Activated CD8-positive, alpha-beta T cell treated with anti-CD3 and anti-CD28 coated beads for 36 hours (primary cell): ENCODE measurements at regions not wholly inside any gene's neighbourhood (a gene's known extent, or its start where the extent isn't known, plus 50 kb on each side); places are given as distances from the start of the nearest gene placed in this dataset.
A peak's percentile ranks its signal among the peaks of the same experiment; 100 is the strongest.

Experiments used
- ATAC-seq: fragments of 200-7000 bp; cut with Tn5 transposase; one replicate; pipeline ENCODE4 v1.10.0; 2021; ENCODE audit warnings: mild to moderate bottlenecking, moderate library complexity
- CTCF ChIA-PET: fragments of 350-600 bp; sonication (Branson Sonifier 250); formaldehyde crosslinking; loops from one replicate; lab custom pipeline; 2021; ENCODE audit warnings: antibody characterized with exemption; lab: Charles Lee
- POLR2A ChIA-PET: fragments of 350-600 bp; sonication (Branson Sonifier 250); formaldehyde crosslinking; loops from one replicate; lab custom pipeline; 2021; ENCODE audit warnings: antibody characterized with exemption; lab: Charles Lee
- DNase-seq: peaks from one replicate; pipeline ENCODE4 v3.0.0-alpha.2; 2020
- H3K27ac Mint-ChIP-seq: one replicate; pipeline ENCODE4 v1.8.0; 2021; ENCODE audit warnings: mild to moderate bottlenecking, mixed read lengths
- H3K27me3 Mint-ChIP-seq: one replicate; pipeline ENCODE4 v1.8.0; 2021; ENCODE audit warnings: mixed read lengths
- H3K36me3 Mint-ChIP-seq: one replicate; pipeline ENCODE4 v1.8.0; 2021; ENCODE audit warnings: low read depth, mixed read lengths
- H3K4me1 Mint-ChIP-seq: one replicate; pipeline ENCODE4 v1.8.0; 2021; ENCODE audit warnings: low read depth, mixed read lengths
- H3K4me3 Mint-ChIP-seq: one replicate; pipeline ENCODE4 v1.8.0; 2021; ENCODE audit warnings: mild to moderate bottlenecking, moderate library complexity, mixed read lengths
- H3K9me3 Mint-ChIP-seq: one replicate; pipeline ENCODE4 v1.8.0; 2021; ENCODE audit warnings: mixed read lengths
- CTCF ChIP-seq: fragments of 200-600 bp; IDR thresholded peaks from one replicate; pipeline ENCODE4 v1.8.0; 2022; ENCODE audit warnings: antibody characterized with exemption, mild to moderate bottlenecking
- intact Hi-C: fragments of 100-400 bp; cut with micrococcal nuclease; formaldehyde crosslinking; loops from one replicate; pipeline ENCODE4 v1.10.0; 2022

GRCh38 chr14:21874946-21875345 lies 201.3 kb upstream of the OR4E1 start:
- H3K4me1 Mint-ChIP-seq = peaks cover 25% of the 10 kb centered on the region
- peak overlapping the region; percentile 64 for H3K27ac Mint-ChIP-seq
- H3K27me3 Mint-ChIP-seq = no peaks in the 10 kb centered on the region
- ATAC-seq (peak; percentile 73), DNase-seq (no peak)
- no peak overlapping the region for H3K4me3 Mint-ChIP-seq
- H3K9me3 Mint-ChIP-seq = peaks cover 2% of the 10 kb centered on the region
- TF ChIP-seq CTCF = no peak
- ChIA-PET POLR2A (no interaction called here), CTCF (interaction anchor here (1.7 to 3.1 kb wide), 2 partner anchors 14 to 23 kb away, joined by 4 to 14 read pairs; no protein-coding TSS in a partner anchor)
- intact Hi-C loops = no loop called here
- H3K36me3 Mint-ChIP-seq = no peaks in the 10 kb centered on the region

GRCh38 chr14:21874167-21874566 lies 200.5 kb upstream of the OR4E1 start:
- peaks cover 25% of the 10 kb centered on the region for H3K4me1 Mint-ChIP-seq
- peaks cover 2% of the 10 kb centered on the region for H3K9me3 Mint-ChIP-seq
- H3K4me3 Mint-ChIP-seq = peak overlapping the region; percentile 10
- TF ChIP-seq CTCF = no peak
- DNase-seq = no peak
- POLR2A ChIA-PET = no interaction called here
- H3K27ac Mint-ChIP-seq = peak overlapping the region; percentile 64
- peak; percentile 24 for ATAC-seq
- intact Hi-C loops = no loop called here
- H3K27me3 Mint-ChIP-seq = no peaks in the 10 kb centered on the region
- CTCF ChIA-PET = interaction anchor here (2.0 to 3.1 kb wide), 2 partner anchors 22 to 44 kb away, joined by 6 to 14 read pairs; no protein-coding TSS in a partner anchor
- no peaks in the 10 kb centered on the region for H3K36me3 Mint-ChIP-seq

- TF ChIP-seq CTCF = peak; percentile 84
- Mint-ChIP-seq H3K9me3 (peaks cover 2% of the 10 kb centered on the region), H3K27me3 (no peaks in the 10 kb centered on the region), H3K27ac (peak overlapping the region; percentile 75), H3K4me3 (peak overlapping the region; percentile 60), H3K36me3 (peaks cover 14% of the 10 kb centered on the region), H3K4me1 (peaks cover 22% of the 10 kb centered on the region)
- peak; percentile 90 for ATAC-seq
- CTCF ChIA-PET = interaction anchor here (0.7 to 2.0 kb wide), 19 partner anchors 9 to 672 kb away, joined by 3 to 11 read pairs (median 4); no protein-coding TSS in a partner anchor
- intact Hi-C loops = loop anchor here (5.0 kb wide), 1 partner anchor 689 kb away; no protein-coding TSS in a partner anchor
- peak; percentile 93 for DNase-seq
- POLR2A ChIA-PET = interaction anchor here (0.9 to 1.3 kb wide), 2 partner anchors 15 to 681 kb away, joined by 3 read pairs; no protein-coding TSS in a partner anchor
Measured at GRCh38 chr14:21868442-21869046, 194.9 kb upstream of the OR4E1 start.

- H3K27ac Mint-ChIP-seq = peak overlapping the region; percentile 75
- ATAC-seq = no peak
- H3K4me1 Mint-ChIP-seq = peaks cover 21% of the 10 kb centered on the region
- POLR2A ChIA-PET = interaction anchor here (2.0 kb wide), 1 partner anchor 18 kb away, joined by 4 read pairs; no protein-coding TSS in a partner anchor
- no peaks in the 10 kb centered on the region for H3K27me3 Mint-ChIP-seq
- H3K4me3 Mint-ChIP-seq = peak overlapping the region; percentile 60
- TF ChIP-seq CTCF = no peak
- intact Hi-C loops = loop anchor here (5.0 kb wide), 1 partner anchor 690 kb away; no protein-coding TSS in a partner anchor
- no peak for DNase-seq
- CTCF ChIA-PET = interaction anchor here (1.5 to 7.8 kb wide), 2 partner anchors 10 to 15 kb away, joined by 8 to 43 read pairs; no protein-coding TSS in a partner anchor
- H3K36me3 Mint-ChIP-seq = peaks cover 22% of the 10 kb centered on the region
- H3K9me3 Mint-ChIP-seq = peaks cover 2% of the 10 kb centered on the region
Measured at GRCh38 chr14:21867541-21867940, 193.9 kb upstream of the OR4E1 start.

- TF ChIP-seq CTCF = no peak
- H3K4me3 Mint-ChIP-seq = peak overlapping the region; percentile 60
- peaks cover 25% of the 10 kb centered on the region for H3K36me3 Mint-ChIP-seq
- peaks cover 21% of the 10 kb centered on the region for H3K4me1 Mint-ChIP-seq
- peaks cover 2% of the 10 kb centered on the region for H3K9me3 Mint-ChIP-seq
- H3K27ac Mint-ChIP-seq = peak overlapping the region; percentile 82
- DNase-seq (no peak), ATAC-seq (no peak)
- ChIA-PET CTCF (interaction anchor here (1.1 to 7.8 kb wide), 3 partner anchors 9 to 22 kb away, joined by 3 to 43 read pairs (median 8); no protein-coding TSS in a partner anchor), POLR2A (interaction anchor here (0.5 to 2.0 kb wide), 2 partner anchors 17 to 670 kb away, joined by 3 to 4 read pairs; no protein-coding TSS in a partner anchor)
- intact Hi-C loops = loop anchor here (5.0 kb wide), 1 partner anchor 691 kb away; no protein-coding TSS in a partner anchor
- H3K27me3 Mint-ChIP-seq = no peaks in the 10 kb centered on the region
Measured at GRCh38 chr14:21866479-21866878, 192.9 kb upstream of the OR4E1 start.
